HG03103 (cell line): ENCODE measurements at regions not wholly inside any gene's neighbourhood (a gene's known extent, or its start where the extent isn't known, plus 50 kb on each side); places are given as distances from the start of the nearest gene placed in this dataset.
"Not testable (repeated sequence)": the region's sequence is repeated elsewhere in the genome, so short reads cannot be mapped to it uniquely, and the experiment has no call there.

ENCODE experiments used
- ATAC-seq: cut with Tn5 transposase; IDR thresholded peaks from one replicate; pipeline ENCODE4 v1.9.1; 2021; ENCODE audit warnings: low read depth; ENCODE audit not compliant: unreplicated experiment

DNA sequence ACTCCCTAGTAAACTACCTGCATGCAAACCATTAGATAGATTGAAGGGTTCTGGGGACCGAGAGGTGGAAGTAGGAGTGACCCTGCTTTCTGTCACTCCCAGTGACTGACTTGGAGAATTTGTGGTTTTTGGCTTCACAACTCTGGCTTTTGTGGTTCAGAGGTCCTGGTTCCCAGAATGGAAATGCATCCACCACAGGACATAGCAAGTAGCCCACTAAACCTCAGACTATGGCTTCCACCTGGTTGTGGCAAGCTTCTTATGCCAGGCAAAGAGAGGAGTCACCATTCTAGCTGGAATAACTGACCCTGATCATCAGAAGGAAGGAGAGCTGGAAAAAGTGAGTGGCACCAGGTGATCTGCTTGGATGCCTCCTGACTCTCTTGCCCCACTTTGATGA, 162.4 kb upstream of the TMEM260 start:
- no peak for ATAC-seq

DNA sequence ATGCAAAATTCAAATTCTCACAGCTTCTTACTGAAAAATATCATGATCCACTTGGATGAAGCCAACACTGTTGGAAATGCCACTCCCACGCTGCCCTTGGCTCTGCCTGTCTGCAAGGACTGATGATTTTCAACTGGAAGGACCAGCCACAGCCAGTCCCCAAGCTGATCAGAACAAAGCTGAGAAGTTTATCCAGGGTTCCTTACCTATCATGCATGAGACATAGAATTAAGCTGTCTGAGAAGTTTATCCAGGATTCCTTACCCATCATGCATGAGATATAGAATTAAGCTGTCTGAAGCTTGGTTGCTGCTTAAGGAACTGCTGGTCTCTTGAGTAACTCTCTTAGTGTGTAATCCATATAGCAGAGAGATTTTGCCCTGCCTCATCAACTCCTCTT, 159.8 kb upstream of the TMEM260 start:
- no peak for ATAC-seq

- ATAC-seq, result no peak
These were observed 157.4 kb upstream of the TMEM260 start for GRCh38 chr14:56422221-56422620.

- ATAC-seq, result no peak
These were observed 156.8 kb upstream of the TMEM260 start for GRCh38 chr14:56422703-56423213.

DNA sequence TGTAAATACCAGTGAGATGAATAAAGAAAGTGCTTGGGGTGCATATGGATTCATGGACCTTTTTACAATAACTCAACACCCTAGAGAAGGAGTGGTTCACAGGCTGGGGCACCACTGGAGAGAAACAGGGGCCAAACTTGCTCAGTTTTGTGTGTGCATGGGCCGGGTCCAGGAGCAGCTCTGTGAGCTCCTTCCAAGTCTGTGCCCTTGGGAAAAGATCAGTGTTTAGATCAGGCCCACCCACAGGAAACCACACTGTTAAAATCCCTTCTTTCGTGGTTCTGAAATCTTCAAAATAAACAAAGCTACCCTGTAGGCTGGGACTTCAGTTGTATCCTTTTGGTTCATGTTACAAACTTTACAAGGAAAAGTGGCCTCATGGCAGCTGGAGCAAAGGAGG, 156.1 kb upstream of the TMEM260 start:
- ATAC-seq, result no peak

GRCh38 chr14:56431013-56431412, 148.6 kb upstream of the TMEM260 start:
- ATAC-seq, result no peak

GRCh38 chr14:56449670-56450213, 129.9 kb upstream of the TMEM260 start:
- no peak for ATAC-seq

DNA sequence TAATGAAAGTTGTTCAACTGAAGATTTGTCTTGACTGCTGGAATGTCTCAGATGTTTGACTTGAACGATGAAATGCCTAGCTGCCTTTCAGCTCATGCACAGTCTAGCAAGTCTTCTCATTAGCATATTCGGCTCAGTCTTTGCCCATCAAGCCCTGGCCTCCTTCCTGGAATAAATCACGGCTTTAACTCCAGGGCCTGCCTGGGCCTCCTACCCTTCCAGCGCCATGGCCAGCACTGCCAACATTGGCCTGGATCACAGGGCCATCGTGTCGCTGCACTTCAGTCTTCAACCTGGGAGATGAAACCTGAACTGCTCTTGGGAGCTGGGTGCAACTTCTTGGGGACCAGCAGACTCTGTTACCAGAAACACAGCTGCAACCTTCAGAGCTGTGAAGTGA, 126.7 kb upstream of the TMEM260 start:
- no peak for ATAC-seq

- not testable (repeated sequence) for ATAC-seq
These were observed 124.9 kb upstream of the TMEM260 start for GRCh38 chr14:56454680-56455079.

GRCh38 chr14:56460469-56460868, 119.1 kb upstream of the TMEM260 start:
- no peak for ATAC-seq

DNA sequence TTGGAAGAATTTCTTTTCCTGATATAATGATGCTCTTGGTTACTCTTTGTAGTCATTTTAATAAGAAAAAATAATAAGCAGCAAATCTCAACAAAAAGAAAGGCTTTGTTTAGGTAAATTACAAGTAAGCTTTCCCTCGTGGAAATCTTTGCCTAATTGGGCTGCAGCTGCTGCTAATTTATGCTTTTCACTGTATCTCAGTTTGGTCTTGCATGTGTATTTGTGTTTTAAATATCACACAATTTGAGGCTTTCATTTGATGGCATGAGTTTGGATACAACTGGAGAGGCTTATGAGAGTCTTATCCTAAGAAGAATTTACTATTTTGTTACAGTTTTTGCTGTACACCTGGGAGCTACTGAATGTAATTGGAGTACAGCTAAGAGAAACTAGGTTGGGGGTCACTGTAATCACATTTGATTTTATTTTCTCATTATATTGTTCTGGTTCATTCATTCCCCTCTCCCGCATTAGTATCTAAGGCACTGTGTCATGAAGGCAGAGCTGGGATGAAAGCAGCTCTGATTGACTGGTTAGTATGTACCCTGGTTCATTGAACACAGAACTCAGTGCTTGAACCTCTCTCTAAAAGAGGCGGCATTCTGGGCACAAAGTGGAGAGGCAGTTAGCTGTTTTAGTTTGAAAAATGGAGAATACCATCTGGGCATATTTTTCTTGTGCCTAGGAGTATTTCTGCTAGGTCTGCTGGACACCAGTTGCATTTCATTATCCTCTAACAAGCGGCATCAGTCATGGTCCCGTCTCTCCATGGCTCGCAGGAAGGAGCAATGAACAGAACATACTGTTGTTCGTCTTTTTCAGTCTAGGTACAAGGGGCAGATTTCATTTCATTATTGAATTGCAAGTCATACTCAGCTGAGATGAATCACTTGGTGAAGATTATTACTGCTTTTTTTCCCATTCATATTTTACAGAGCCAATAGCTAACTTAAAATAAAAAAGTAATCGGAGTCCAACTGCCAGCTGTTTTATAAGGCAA, 118.0 kb upstream of the TMEM260 start:
- no peak for ATAC-seq

DNA sequence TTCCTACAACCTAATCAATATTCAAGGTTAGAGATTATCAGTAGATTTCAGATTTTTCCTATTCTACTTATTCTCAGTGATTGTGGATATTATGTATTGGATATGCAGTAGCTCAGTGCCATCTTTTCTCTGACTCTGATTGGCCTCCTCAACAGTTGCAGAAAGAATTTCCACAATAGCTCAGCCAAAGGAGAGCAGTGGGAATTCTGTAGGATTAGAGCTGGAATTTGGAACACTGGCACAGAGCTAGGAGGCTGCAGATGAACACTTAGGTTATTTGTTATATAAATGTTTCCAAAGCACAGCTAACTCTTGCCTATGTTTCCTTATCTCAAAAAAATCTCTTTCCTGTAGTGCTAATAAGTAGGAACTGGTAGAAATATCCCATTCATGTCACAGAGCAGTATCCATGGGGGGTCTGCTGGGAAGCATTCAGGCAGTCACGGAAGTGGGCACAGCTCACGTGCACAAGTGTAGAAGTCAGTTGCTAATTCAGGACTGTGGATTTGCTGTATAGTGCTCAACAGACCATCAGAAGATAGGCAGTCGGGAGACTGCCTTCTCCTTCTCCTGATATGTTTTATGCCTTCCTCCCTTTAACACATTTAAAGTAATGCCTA, 116.2 kb upstream of the TMEM260 start:
- no peak for ATAC-seq

DNA sequence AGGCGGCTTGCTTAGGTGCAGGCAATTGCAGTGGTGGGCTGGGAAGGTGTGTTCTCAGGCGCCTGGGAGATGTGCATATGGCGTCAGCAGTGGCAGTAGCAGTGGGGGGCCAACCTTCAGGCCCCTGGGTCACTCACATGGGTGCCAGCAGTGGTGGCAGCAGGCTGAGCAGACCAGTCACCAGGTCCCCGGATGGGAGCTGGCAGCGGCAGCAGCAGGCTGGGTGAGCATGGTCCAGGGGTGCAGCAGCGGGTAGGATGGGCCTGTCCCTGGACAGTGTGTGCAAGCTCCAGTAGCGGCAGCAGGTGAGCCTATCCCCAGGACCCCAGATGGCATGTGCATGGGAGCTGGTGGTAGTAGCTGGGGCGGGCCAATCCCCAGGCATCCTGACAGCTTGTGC, 108.5 kb upstream of the TMEM260 start:
- ATAC-seq, result no peak

- ATAC-seq, result no peak
These were observed 105.1 kb upstream of the TMEM260 start for GRCh38 chr14:56474419-56475022.

- ATAC-seq, result no peak
These were observed 97.2 kb upstream of the TMEM260 start for GRCh38 chr14:56482310-56482911.

DNA sequence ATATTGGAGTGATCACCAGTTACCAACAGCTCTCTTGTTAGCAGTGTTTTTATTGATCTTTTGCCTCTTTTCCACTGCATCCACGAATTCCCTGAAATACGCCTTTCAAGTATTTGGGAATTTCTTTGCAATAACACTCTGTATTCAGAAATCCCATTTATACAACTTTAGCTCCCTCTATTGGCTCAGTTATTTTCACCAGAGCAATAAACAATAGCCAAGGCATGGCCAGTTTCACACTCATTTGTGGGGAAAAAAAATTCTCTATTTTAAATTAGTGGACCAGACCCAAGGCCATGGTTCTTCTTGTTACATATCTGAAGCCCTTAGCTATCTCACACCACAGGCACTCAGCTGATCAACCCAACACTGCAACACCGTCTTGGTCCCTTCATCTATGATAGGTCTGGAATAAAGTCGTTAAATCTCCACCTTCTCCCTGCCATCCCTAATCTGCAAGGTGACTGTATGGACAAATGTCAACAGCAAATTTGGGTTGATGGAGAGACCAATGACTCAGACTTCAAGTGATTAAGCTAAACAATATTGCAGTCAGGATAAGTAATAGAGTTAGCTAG, 92.4 kb upstream of the TMEM260 start:
- ATAC-seq, result no peak

DNA sequence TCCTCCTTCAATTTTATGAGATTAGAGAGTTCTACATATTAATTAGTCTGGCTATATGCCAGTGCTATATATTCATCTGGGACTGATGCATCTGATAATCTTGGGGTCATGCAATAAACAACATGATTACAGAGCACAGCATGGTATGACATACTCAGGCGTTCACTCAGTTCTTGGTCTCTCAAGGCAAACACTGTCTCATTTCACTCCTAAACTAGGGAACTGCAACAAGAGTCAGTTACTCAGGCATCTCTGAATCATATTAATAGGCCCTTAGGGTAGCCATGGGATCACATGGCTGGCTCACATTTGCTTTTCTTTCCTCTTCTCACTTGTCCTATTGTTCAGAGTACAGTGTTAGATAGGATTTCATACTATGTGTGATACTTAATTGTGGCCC, 91.8 kb upstream of the TMEM260 start:
- no peak for ATAC-seq

- no peak for ATAC-seq
These were observed 91.3 kb upstream of the TMEM260 start for GRCh38 chr14:56488306-56488705.

GRCh38 chr14:56490379-56490778, 89.2 kb upstream of the TMEM260 start:
- ATAC-seq, result no peak
